Thyroid gland (tissue), 4 donors: ENCODE measurements at regions not wholly inside any gene's neighbourhood (a gene's known extent, or its start where the extent isn't known, plus 50 kb on each side); places are given as distances from the start of the nearest gene placed in this dataset.

ENCODE experiments used
- DNase-seq, 2 donors: peaks; one replicate each; pipeline ENCODE4 v3.0.0-alpha.2; 2019
- H3K27ac ChIP-seq, 3 donors: fragments of 200-600 bp; sonication (generic); 1 replicate in 2 of 3; 2 replicates in 1 of 3; pipeline ENCODE4 v1.5.1; 2016 to 2019; ENCODE audit warnings: mild to moderate bottlenecking in 1 of 3, moderate library complexity in 1 of 3
- H3K27me3 ChIP-seq: fragments of 200-600 bp; sonication (generic); one replicate; pipeline ENCODE4 v1.5.1; 2019
- H3K36me3 ChIP-seq, 2 donors: fragments of 200-600 bp; sonication (generic); one replicate each; pipeline ENCODE4 v1.5.1; 2016 to 2019
- H3K4me1 ChIP-seq, 2 donors: fragments of 200-600 bp; sonication (generic); one replicate each; pipeline ENCODE4 v1.5.1; 2017 to 2019
- H3K4me3 ChIP-seq, 3 donors: fragments of 200-600 bp; sonication (generic); replicated peaks in 1 of 3; 1 replicate in 2 of 3; 2 replicates in 1 of 3; pipeline ENCODE4 v1.5.1; 2016; ENCODE audit warnings: mild to moderate bottlenecking in 1 of 3
- H3K9me3 ChIP-seq: fragments of 200-600 bp; sonication (generic); one replicate; pipeline ENCODE4 v1.5.1; 2017
- POLR2A ChIP-seq, 2 donors: fragments of 450-650 bp; IDR thresholded peaks; one replicate each; pipeline ENCODE4 v1.6.1; 2017; ENCODE audit warnings: antibody characterized with exemption in 2 of 2, mild to moderate bottlenecking in 2 of 2, moderate library complexity in 1 of 2
- WGBS, 2 donors: methylation state at CpG; one replicate each; pipeline ENCODE4 v1.1.5; 2017; 5-methylcytosine and 5-hydroxymethylcytosine counted together
- intact Hi-C: fragments of 100-400 bp; cut with DNase I; formaldehyde crosslinking; loops from one replicate; pipeline ENCODE4 v1.15.1; 2023
- TF ChIP-seq, protein P1 (sequence below), 6 experiments: fragments of 200-600 bp in 3 of 6; fragments of 450-650 bp in 3 of 6; sonication (generic) in 3 of 6; IDR thresholded peaks; one replicate each; pipeline ENCODE4 v1.5.1; 2016 to 2019; ENCODE audit warnings: antibody characterized with exemption in 6 of 6, mild to moderate bottlenecking in 2 of 6, inconsistent platforms in 1 of 6, moderate library complexity in 1 of 6

DNA sequence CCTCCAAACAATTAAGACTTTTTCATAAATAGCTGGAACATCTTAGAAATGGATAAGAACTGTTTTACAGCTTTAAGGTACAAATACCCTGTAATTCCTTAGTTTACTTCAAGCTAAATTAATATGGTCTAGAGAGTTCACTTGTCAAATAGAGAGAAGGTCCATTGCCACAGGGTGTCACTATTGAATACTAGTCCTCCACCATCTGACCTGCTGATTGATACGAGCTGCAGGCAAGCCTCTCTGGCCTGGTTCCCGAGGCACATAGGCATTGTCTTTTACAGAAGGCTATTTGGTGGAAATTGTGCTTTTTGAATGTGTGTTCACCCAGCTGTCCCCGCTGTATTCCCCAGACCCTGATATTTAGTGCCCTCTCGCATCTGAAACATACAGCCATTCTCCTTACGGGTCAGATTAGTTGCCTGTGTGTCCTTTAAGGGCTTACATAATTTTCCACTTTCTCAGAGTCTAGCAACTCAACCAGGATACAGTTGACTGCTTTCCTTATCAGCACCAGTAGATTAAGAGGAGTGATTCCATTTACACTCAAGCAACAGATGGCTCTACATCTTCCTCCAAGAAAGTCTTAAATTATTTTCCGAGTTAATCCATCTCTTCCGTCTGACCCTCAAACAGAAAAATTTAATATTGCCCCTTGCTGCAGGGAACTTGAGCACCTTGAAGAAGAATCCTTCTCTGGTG lies 788.8 kb upstream of the FAT3 start:
- TF ChIP-seq, protein P1, sequence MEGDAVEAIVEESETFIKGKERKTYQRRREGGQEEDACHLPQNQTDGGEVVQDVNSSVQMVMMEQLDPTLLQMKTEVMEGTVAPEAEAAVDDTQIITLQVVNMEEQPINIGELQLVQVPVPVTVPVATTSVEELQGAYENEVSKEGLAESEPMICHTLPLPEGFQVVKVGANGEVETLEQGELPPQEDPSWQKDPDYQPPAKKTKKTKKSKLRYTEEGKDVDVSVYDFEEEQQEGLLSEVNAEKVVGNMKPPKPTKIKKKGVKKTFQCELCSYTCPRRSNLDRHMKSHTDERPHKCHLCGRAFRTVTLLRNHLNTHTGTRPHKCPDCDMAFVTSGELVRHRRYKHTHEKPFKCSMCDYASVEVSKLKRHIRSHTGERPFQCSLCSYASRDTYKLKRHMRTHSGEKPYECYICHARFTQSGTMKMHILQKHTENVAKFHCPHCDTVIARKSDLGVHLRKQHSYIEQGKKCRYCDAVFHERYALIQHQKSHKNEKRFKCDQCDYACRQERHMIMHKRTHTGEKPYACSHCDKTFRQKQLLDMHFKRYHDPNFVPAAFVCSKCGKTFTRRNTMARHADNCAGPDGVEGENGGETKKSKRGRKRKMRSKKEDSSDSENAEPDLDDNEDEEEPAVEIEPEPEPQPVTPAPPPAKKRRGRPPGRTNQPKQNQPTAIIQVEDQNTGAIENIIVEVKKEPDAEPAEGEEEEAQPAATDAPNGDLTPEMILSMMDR (IDR thresholded peaks at IDR 0.05), result no peak
- no peak for TF ChIP-seq POLR2A (IDR thresholded peaks at IDR 0.05)
- WGBS, 2 donors, result 59 to 60% methylated on average over 7 of the region's 7 CpGs

DNA sequence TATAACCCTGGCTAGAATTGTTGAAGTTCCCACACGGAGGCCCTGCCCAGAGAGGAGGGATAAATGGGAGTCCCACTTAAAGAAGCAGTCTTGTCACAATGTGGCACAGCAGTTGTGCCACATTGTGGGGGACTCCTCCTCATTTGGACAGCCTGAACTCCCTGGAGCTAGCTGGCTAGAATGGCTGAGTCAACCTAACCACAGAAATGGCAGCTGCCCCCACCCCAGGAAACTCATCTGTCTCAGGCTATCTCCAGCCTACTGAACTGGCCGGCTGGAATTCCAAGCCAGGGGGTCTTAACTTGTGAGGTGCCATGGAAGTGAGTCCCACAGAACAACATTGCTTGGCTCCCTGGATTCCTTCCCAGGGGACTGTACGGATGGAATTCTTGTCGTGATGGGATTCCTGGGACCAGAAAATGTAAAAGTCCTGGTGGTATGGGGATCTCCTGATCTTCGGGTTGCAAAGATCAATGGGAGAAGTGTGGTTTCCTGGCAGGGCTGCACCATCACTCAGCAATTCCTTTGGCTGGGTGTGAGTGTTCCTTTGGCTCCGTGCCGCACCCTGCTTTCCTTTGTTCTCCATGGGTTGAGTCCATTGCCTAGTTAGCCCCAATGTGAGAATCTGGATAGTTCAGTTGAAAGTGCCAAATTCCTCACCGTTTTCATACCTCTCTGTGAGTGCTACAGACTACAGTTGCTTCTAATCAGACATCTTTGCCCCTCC lies 791.2 kb upstream of the FAT3 start:
- 76 to 88% methylated on average over 8 of the region's 8 CpGs for WGBS, 2 donors
- Histone ChIP-seq H3K4me1 (no peaks in the 10 kb centered on the region), H3K27me3 (no peaks in the 10 kb centered on the region), H3K9me3 (no peaks in the 10 kb centered on the region), H3K27ac (no peak overlapping the region), H3K36me3 (no peaks in the 10 kb centered on the region), H3K4me3 (no peak overlapping the region)
- DNase-seq, result no peak
- intact Hi-C loops, result no loop called here
- TF ChIP-seq, protein P1 (IDR thresholded peaks at IDR 0.05), result no peak
- no peak for TF ChIP-seq POLR2A (IDR thresholded peaks at IDR 0.05)

More for the DNA sequence above, 788.8 kb upstream of the FAT3 start:
- no peak overlapping the region for H3K4me3 ChIP-seq
- no peak for DNase-seq
- H3K27me3 ChIP-seq, result no peaks in the 10 kb centered on the region
- H3K4me1 ChIP-seq, result no peaks in the 10 kb centered on the region
- intact Hi-C loops, result no loop called here
- H3K9me3 ChIP-seq, result no peaks in the 10 kb centered on the region
- no peak overlapping the region for H3K27ac ChIP-seq
- H3K36me3 ChIP-seq, result no peaks in the 10 kb centered on the region

DNA sequence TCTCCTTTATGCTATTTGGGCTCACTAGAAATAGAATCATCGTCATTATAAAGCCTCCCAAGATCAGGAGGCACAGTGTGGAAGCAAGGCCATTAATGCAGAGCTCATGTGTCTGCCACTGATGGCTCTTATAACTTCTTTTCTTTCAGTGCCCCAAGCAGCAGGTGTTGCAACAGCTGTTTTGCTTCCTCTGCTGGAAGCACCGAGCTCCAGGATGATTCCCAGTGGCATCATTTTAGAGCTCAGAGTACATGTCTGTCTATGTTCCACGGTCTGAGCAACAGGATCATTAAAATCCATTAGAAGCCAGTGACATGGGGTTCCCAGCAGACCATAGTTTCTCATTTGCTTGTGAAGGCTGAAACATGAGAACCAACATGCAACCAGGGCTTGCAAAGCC lies 803.0 kb upstream of the FAT3 start:
- TF ChIP-seq, protein P1 (IDR thresholded peaks at IDR 0.05), result no peak
- no peak for TF ChIP-seq POLR2A (IDR thresholded peaks at IDR 0.05)
- DNase-seq, result no peak
- no peak overlapping the region for H3K4me3 ChIP-seq
- no peaks in the 10 kb centered on the region for H3K36me3 ChIP-seq
- no peaks in the 10 kb centered on the region for H3K27me3 ChIP-seq
- H3K4me1 ChIP-seq, result no peaks in the 10 kb centered on the region
- intact Hi-C loops, result no loop called here
- 65 to 71% methylated on average over 3 of the region's 3 CpGs for WGBS, 2 donors
- H3K27ac ChIP-seq, result no peak overlapping the region
- no peaks in the 10 kb centered on the region for H3K9me3 ChIP-seq

DNA sequence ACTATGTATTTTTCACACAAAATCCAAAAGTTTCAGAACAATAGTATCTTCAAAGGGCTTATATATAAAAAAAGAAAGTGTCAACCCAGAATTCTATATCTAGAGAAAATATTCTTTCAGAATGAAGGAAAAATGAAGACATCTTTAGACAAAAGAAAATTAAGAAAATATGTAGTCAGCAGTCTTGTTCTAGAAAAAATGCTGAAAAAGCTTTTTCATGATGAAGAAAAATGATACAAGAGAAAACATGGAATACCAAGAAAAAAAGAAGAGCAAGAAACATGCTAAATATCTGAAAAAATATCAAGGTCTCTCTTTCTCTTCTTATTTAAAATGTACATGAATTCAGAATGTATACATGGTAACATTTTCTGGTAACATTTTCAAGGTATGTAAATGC lies 816.8 kb upstream of the FAT3 start:
- H3K36me3 ChIP-seq, result no peaks in the 10 kb centered on the region
- DNase-seq, result no peak
- no peaks in the 10 kb centered on the region for H3K27me3 ChIP-seq
- no peaks in the 10 kb centered on the region for H3K9me3 ChIP-seq
- TF ChIP-seq, protein P1 (IDR thresholded peaks at IDR 0.05), result no peak
- no peak for TF ChIP-seq POLR2A (IDR thresholded peaks at IDR 0.05)
- no peak overlapping the region for H3K27ac ChIP-seq
- no peak overlapping the region for H3K4me3 ChIP-seq
- intact Hi-C loops, result no loop called here
- H3K4me1 ChIP-seq, result no peaks in the 10 kb centered on the region

DNA sequence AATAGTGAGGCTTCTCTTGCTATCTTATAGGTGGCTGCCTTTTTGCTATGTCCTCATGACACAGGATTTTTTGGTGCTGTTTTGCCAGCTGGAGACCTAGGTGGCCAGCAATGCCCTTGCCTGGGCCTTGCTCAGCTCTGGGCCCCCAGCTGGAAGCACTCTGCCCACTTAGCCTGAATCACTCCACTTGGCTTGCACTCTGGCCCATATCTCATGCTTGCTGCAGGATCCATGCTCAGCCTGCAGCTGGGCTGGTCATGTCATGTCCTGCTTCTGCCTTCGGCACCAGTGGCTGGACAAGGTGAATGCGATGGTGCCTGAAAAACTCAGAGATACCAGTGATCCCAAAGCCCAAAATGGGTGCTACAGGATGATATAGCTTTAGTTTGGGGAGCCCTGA lies 818.6 kb upstream of the FAT3 start:
- Histone ChIP-seq H3K9me3 (no peaks in the 10 kb centered on the region), H3K4me3 (no peak overlapping the region), H3K36me3 (no peaks in the 10 kb centered on the region), H3K4me1 (no peaks in the 10 kb centered on the region), H3K27ac (no peak overlapping the region), H3K27me3 (no peaks in the 10 kb centered on the region)
- TF ChIP-seq, protein P1 (IDR thresholded peaks at IDR 0.05), result no peak
- TF ChIP-seq POLR2A (IDR thresholded peaks at IDR 0.05), result no peak
- no peak for DNase-seq
- 100% methylated on average over 2 of the region's 2 CpGs for WGBS, 2 donors
- intact Hi-C loops, result no loop called here
